Common myeloid progenitor, CD34-positive (primary cell): ENCODE measurements at regions not wholly inside any gene's neighbourhood (a gene's known extent, or its start where the extent isn't known, plus 50 kb on each side); places are given as distances from the start of the nearest gene placed in this dataset.

Source experiments
- CTCF ChIA-PET: fragments of 350-600 bp; sonication (Branson Sonifier 250); formaldehyde crosslinking; loops from one replicate; lab custom pipeline; 2021; ENCODE audit warnings: antibody characterized with exemption; lab: Charles Lee
- POLR2A ChIA-PET: fragments of 350-600 bp; sonication (Branson Sonifier 250); formaldehyde crosslinking; loops from one replicate; lab custom pipeline; 2021; ENCODE audit warnings: antibody characterized with exemption; lab: Charles Lee
- DNase-seq, 3 donors: peaks; one replicate each; pipeline versions ENCODE4 v3.0.0 to v3.0.0-alpha.2; 2013
- H3K27ac ChIP-seq, 2 experiments: 1 replicate in 1 of 2; 2 replicates in 1 of 2; pipeline ENCODE4 v1.7.0; 2013; ENCODE audit warnings: inconsistent platforms in 2 of 2, low read length in 2 of 2, mild to moderate bottlenecking in 2 of 2, low read depth in 1 of 2, moderate library complexity in 1 of 2; ENCODE audit not compliant: severe bottlenecking in 2 of 2, insufficient read depth in 1 of 2, poor library complexity in 1 of 2
- H3K27me3 ChIP-seq, 5 experiments: replicated peaks in 2 of 5; 1 replicate in 3 of 5; 2 replicates in 2 of 5; pipeline versions ENCODE4 v1.6.1 to v1.7.0; 2013; ENCODE audit warnings: low read length in 4 of 5, mild to moderate bottlenecking in 2 of 5, moderate library complexity in 2 of 5, inconsistent platforms in 1 of 5; ENCODE audit not compliant: insufficient read depth in 5 of 5, control insufficient read depth in 4 of 5
- H3K36me3 ChIP-seq, 4 experiments: 1 replicate in 2 of 4; 2 replicates in 2 of 4; pipeline versions ENCODE4 v1.6.1 to v1.7.0; 2013; ENCODE audit warnings: low read length in 3 of 4, control low read depth in 1 of 4, mild to moderate bottlenecking in 1 of 4; ENCODE audit not compliant: control insufficient read depth in 4 of 4, insufficient read depth in 4 of 4
- H3K4me1 ChIP-seq, 4 experiments: 1 replicate in 3 of 4; 2 replicates in 1 of 4; pipeline versions ENCODE4 v1.6.1 to v1.7.1; 2013; ENCODE audit warnings: low read length in 3 of 4, mild to moderate bottlenecking in 3 of 4, control low read depth in 1 of 4, inconsistent platforms in 1 of 4, moderate library complexity in 1 of 4; ENCODE audit not compliant: control insufficient read depth in 4 of 4, insufficient read depth in 4 of 4; ENCODE audit errors: control extremely low read depth in 1 of 4
- H3K4me3 ChIP-seq, 7 experiments: 1 replicate in 4 of 7; 2 replicates in 3 of 7; pipeline versions ENCODE4 v1.5.1 to v1.7.0; 2013; ENCODE audit warnings: mild to moderate bottlenecking in 7 of 7, low read length in 6 of 7, moderate library complexity in 6 of 7, inconsistent platforms in 2 of 7, low read depth in 2 of 7, control low read depth in 1 of 7; ENCODE audit not compliant: insufficient read depth in 4 of 7, control insufficient read depth in 1 of 7; ENCODE audit errors: extremely low read depth in 1 of 7
- H3K9me3 ChIP-seq, 5 experiments: 1 replicate in 4 of 5; 2 replicates in 1 of 5; pipeline versions ENCODE4 v1.6.1 to v1.7.1; 2013; ENCODE audit warnings: low read length in 4 of 5, mild to moderate bottlenecking in 2 of 5, inconsistent platforms in 1 of 5, low read depth in 1 of 5, moderate library complexity in 1 of 5; ENCODE audit not compliant: control insufficient read depth in 4 of 5, insufficient read depth in 2 of 5; ENCODE audit errors: control extremely low read depth in 1 of 5
- WGBS: methylation state at CpG from one replicate; pipeline ENCODE4 v1.1.5; 2013; ENCODE audit not compliant: insufficient coverage; 5-methylcytosine and 5-hydroxymethylcytosine counted together

DNA sequence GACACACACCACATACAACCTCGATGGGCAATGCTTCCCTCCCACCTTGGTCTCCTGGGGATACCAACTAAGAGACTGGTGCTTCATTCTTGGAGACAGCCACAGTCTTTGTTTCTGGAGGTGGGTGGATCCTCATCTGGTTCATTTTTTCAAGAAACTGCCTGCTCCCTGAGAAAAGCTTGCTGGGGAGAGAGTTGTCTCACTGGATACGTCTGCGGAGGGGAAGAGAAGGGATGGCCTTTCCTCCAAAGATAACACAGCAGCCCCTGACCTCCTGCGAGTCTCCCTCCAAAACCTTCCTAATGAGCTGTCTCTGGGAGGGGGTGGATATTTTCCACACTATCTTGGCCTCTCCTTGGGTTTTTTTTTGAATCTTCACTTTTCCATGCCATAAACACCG, 221.2 kb downstream of the SOX9 start:
- WGBS, result 74% methylated on average over 3 of the region's 5 CpGs
- peaks cover 0 to 3% (median 0%) of the 10 kb centered on the region in 5 experiments for H3K9me3 ChIP-seq
- no peak overlapping the region for H3K4me3 ChIP-seq
- ChIA-PET POLR2A (no interaction called here), CTCF (no interaction called here)
- H3K27ac ChIP-seq, result no peak overlapping the region
- no peaks in the 10 kb centered on the region for H3K4me1 ChIP-seq
- DNase-seq, result no peak
- no peaks in the 10 kb centered on the region for H3K36me3 ChIP-seq
- peaks cover 0 to 33% (median 3%) of the 10 kb centered on the region in 5 experiments for H3K27me3 ChIP-seq

DNA sequence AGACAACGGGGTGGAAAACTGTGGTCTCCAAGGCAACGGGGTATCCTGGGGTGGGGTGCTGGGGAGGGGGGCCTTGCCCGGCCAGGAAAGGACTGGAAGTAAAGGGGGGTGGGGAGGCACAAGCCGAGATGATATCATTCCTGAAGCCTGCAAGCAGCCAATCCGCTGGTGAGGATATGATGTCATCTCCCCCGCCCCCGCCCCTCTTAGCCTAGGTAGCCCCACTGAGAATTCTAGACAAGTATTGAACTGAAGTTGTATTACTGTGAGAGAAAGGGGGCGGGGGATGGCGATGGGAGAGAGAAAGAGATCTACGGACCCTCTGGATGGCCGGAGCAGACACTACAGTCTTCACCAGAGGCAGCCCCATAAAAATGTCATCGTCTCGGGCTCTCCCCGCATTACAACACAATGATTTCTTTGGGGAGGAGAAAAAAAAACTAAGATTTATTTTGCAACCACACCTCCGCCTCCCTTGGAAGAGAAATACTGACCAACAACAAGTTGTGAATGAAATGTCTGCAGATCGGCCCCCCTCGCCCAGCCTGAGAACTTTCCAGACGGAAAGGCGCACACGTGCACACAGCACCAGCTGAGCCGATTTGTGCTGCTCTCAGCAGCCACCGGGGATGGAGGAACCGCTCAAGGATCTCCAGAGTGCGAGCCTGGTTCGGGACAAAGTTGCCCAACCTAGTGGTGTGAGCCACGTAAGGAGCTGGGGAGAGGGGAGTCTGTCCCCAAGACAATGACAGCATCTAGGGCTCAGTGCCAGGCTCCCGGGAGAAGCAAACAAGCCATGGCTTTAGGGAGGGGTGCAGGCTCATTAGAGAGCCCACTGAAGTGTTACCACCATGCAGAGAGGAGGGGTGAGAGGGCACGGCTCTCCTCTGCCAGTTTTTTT, 222.1 kb downstream of the SOX9 start:
- H3K27me3 ChIP-seq, result peaks cover 0 to 28% (median 3%) of the 10 kb centered on the region in 5 experiments
- H3K4me3 ChIP-seq, result no peak overlapping the region
- ChIA-PET CTCF (no interaction called here), POLR2A (no interaction called here)
- 91% methylated on average over 21 of the region's 28 CpGs for WGBS
- H3K4me1 ChIP-seq, result no peaks in the 10 kb centered on the region
- DNase-seq, result no peak
- no peak overlapping the region for H3K27ac ChIP-seq
- no peaks in the 10 kb centered on the region for H3K36me3 ChIP-seq
- H3K9me3 ChIP-seq, result peaks cover 0 to 3% (median 0%) of the 10 kb centered on the region in 5 experiments

DNA sequence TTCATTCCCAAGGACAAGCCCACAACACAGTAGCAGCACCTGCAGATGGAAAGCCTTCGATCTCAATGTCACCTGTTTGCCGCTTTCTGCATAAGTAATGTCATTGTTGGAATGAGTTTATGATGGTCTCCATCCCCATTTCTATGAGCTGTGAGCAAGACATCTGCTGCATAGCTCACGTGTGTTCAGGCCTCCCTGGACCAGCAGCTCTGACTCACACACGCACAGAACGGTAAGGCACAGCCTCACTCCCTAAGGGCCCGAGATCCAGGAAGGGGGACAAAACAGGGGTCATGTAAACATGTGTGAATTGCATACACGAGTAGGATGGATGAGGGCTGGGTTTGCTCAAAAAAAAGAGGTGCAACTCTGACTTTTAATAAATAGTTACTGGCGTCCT, 223.1 kb downstream of the SOX9 start:
- Histone ChIP-seq H3K27ac (no peak overlapping the region), H3K9me3 (peaks cover 0 to 3% (median 0%) of the 10 kb centered on the region in 5 experiments), H3K36me3 (no peaks in the 10 kb centered on the region), H3K4me1 (no peaks in the 10 kb centered on the region), H3K27me3 (peaks cover 0 to 20% (median under 1%) of the 10 kb centered on the region in 5 experiments), H3K4me3 (no peak overlapping the region)
- ChIA-PET CTCF (no interaction called here), POLR2A (no interaction called here)
- no peak for DNase-seq
- WGBS, result 93% methylated on average over 5 of the region's 8 CpGs

DNA sequence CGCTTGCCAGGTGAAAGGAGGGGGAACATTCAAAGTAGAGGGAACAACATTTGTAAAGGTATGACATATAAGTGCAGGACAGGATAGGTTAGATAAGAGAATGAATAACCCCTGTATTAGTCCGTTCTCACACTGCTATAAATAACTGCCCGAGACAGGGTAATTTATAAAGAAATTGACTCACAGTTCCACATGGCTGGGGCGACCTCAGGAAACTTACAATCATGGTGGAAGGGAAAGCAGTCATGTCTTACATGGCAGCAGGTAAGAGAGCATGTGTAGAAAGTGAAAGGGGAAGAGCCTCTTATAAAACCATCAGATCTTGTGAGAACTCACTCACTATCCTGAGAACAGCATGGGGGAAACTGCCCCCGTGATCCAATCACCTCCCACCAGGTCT, 223.8 kb downstream of the SOX9 start:
- WGBS, result 86% methylated on average over 3 of the region's 5 CpGs
- H3K9me3 ChIP-seq, result peaks cover 0 to 3% (median 0%) of the 10 kb centered on the region in 5 experiments

DNA sequence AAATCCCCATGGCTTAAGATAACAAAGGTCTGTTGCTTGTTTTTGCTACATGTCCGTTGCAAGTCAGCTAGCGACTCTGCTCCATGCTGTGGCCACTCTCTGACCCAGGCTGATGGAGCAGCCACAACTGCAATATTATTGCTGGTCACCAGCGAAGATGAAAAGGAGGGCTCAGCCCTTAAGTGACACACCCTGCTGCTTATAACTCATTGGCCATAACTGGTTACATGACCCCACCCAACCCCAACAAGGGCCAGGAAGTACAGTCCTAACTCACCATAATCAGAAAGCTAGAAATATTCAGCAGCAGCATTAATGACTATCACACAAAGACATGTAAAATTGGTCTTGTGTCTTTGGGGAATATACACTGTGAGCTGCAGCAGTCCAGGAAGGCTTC, 224.3 kb downstream of the SOX9 start:
- Histone ChIP-seq H3K27ac (no peak overlapping the region), H3K4me3 (no peak overlapping the region), H3K27me3 (peaks cover 0 to 19% (median 0%) of the 10 kb centered on the region in 5 experiments), H3K36me3 (no peaks in the 10 kb centered on the region), H3K4me1 (no peaks in the 10 kb centered on the region), H3K9me3 (peaks cover 0 to 3% (median 0%) of the 10 kb centered on the region in 5 experiments)
- no peak for DNase-seq
- 93% methylated on average over 3 of the region's 3 CpGs for WGBS
- POLR2A ChIA-PET, result no interaction called here
- CTCF ChIA-PET, result no interaction called here

More for the DNA sequence above, 223.8 kb downstream of the SOX9 start:
- H3K4me3 ChIP-seq, result no peak overlapping the region
- peaks cover 0 to 19% (median 0%) of the 10 kb centered on the region in 5 experiments for H3K27me3 ChIP-seq
- no peak overlapping the region for H3K27ac ChIP-seq
- ChIA-PET POLR2A (no interaction called here), CTCF (no interaction called here)
- no peaks in the 10 kb centered on the region for H3K4me1 ChIP-seq
- DNase-seq, result no peak
- H3K36me3 ChIP-seq, result no peaks in the 10 kb centered on the region

DNA sequence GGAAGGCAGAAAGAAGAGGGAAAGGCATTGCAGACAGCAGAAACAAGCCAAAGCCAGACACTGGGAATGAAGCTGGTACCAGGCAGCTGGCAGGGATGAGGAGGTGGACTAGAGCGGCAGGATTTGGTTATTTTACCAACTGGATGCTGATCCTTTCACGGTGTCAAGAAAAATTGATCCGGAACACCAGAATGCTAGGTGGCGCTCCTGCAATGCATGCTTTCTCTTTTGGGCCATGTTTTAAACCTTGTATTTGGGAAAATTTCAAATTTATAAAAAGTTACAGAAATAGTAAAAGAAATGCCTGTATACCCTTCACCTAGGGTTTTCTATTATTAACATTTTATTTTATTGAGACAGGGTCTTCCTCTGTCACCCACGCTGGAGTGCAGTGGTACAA, 224.7 kb downstream of the SOX9 start:
- H3K9me3 ChIP-seq, result peaks cover 0 to 3% (median 0%) of the 10 kb centered on the region in 5 experiments
- H3K36me3 ChIP-seq, result no peaks in the 10 kb centered on the region
- no peaks in the 10 kb centered on the region for H3K4me1 ChIP-seq
- no peak overlapping the region for H3K27ac ChIP-seq
- peaks cover 0 to 14% (median 0%) of the 10 kb centered on the region in 5 experiments for H3K27me3 ChIP-seq
- no peak overlapping the region for H3K4me3 ChIP-seq
- POLR2A ChIA-PET, result no interaction called here
- CTCF ChIA-PET, result no interaction called here
- DNase-seq, result no peak
- 86% methylated on average over 4 of the region's 5 CpGs for WGBS

DNA sequence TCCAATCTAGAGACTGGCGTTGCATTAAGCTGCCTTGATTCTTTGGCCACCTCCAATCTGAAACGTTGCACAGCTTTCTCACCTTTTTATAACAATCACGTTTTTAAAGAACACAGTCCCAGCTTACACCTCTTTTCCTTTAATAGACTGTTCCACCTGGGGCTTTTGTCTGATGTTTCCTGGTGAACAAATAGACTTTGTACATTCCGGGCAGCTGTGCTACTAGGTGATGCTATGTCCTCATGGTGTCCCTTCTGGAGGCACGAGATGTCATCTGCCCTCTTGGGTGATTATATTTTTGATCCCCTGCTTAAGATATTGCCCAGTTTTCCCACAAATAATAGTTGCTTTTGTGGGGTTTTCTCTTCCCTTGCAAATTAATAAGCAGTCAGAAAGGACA, 225.5 kb downstream of the SOX9 start:
- no peaks in the 10 kb centered on the region for H3K4me1 ChIP-seq
- H3K9me3 ChIP-seq, result peaks cover 0 to 3% (median 0%) of the 10 kb centered on the region in 5 experiments
- no peak for DNase-seq
- ChIA-PET POLR2A (no interaction called here), CTCF (no interaction called here)
- H3K27me3 ChIP-seq, result peaks cover 0 to 13% (median 0%) of the 10 kb centered on the region in 5 experiments
- H3K36me3 ChIP-seq, result no peaks in the 10 kb centered on the region
- H3K27ac ChIP-seq, result no peak overlapping the region
- 82% methylated on average over 3 of the region's 5 CpGs for WGBS
- H3K4me3 ChIP-seq, result no peak overlapping the region
